ENCODE measurements at regions not wholly inside any gene's neighbourhood (a gene's known extent, or its start where the extent isn't known, plus 50 kb on each side); places are given as distances from the start of the nearest gene placed in this dataset.
A peak's percentile ranks its signal among the peaks of the same experiment; 100 is the strongest.

- no peak for DNase-seq
Measured at GRCh38 chr6:66866801-66867200, 1159.8 kb upstream of the EYS start.

- peak; percentile 5 for DNase-seq
Measured at GRCh38 chr6:66865771-66866170, 1158.7 kb upstream of the EYS start.

- no peak for DNase-seq
Measured at GRCh38 chr6:66861007-66861541, 1154.0 kb upstream of the EYS start.

- no peak for DNase-seq
Measured at GRCh38 chr6:66860328-66860727, 1153.3 kb upstream of the EYS start.

GRCh38 chr6:66858196-66858595 lies 1151.2 kb upstream of the EYS start:
- no peak for DNase-seq

- no peak for DNase-seq
Measured at GRCh38 chr6:66854014-66854413, 1147.0 kb upstream of the EYS start.

- DNase-seq, result no peak
Measured at GRCh38 chr6:66851930-66852329, 1144.9 kb upstream of the EYS start.

GRCh38 chr6:66849843-66850242 lies 1142.8 kb upstream of the EYS start:
- DNase-seq, result no peak

- DNase-seq, result no peak
Measured at GRCh38 chr6:66848244-66848953, 1141.4 kb upstream of the EYS start.

- DNase-seq, result no peak
Measured at GRCh38 chr6:66838764-66839163, 1131.7 kb upstream of the EYS start.

GRCh38 chr6:66825539-66825938 lies 1118.5 kb upstream of the EYS start:
- no peak for DNase-seq

- DNase-seq, result no peak
Measured at GRCh38 chr6:66814156-66814555, 1107.1 kb upstream of the EYS start.

GRCh38 chr6:66808771-66809170 lies 1101.7 kb upstream of the EYS start:
- DNase-seq, result no peak

- DNase-seq, result no peak
Measured at GRCh38 chr6:66796987-66797386, 1090.0 kb upstream of the EYS start.

- DNase-seq, result no peak
Measured at GRCh38 chr6:66788579-66788978, 1081.6 kb upstream of the EYS start.

- peak; percentile 72 for DNase-seq
Measured at GRCh38 chr6:66772800-66773199, 1065.8 kb upstream of the EYS start.

- DNase-seq, result peak; percentile 57
Measured at GRCh38 chr6:66771626-66772025, 1064.6 kb upstream of the EYS start.

- no peak for DNase-seq
Measured at GRCh38 chr6:66751630-66752029, 1044.6 kb upstream of the EYS start.

- DNase-seq, result no peak
Measured at GRCh38 chr6:66740346-66740745, 1033.3 kb upstream of the EYS start.

GRCh38 chr6:66735106-66735890 lies 1028.3 kb upstream of the EYS start:
- DNase-seq, result peak; percentile 63

- DNase-seq, result no peak
Measured at GRCh38 chr6:66731310-66731709, 1024.3 kb upstream of the EYS start.

- DNase-seq, result no peak
Measured at GRCh38 chr6:66725670-66726069, 1018.6 kb upstream of the EYS start.

GRCh38 chr6:66717801-66718200 lies 1010.8 kb upstream of the EYS start:
- no peak for DNase-seq

GRCh38 chr6:66699385-66699784 lies 992.4 kb upstream of the EYS start:
- no peak for DNase-seq
